Activated CD4-positive, alpha-beta memory T cell treated with anti-CD3 and anti-CD28 coated beads for 36 hours (primary cell): ENCODE measurements at regions not wholly inside any gene's neighbourhood (a gene's known extent, or its start where the extent isn't known, plus 50 kb on each side); places are given as distances from the start of the nearest gene placed in this dataset.
"Not testable (repeated sequence)": the region's sequence is repeated elsewhere in the genome, so short reads cannot be mapped to it uniquely, and the experiment has no call there.

Experiments used
- CTCF ChIA-PET: fragments of 350-600 bp; sonication (Branson Sonifier 250); formaldehyde crosslinking; loops from one replicate; lab custom pipeline; 2021; ENCODE audit warnings: antibody characterized with exemption, inconsistent platforms; lab: Charles Lee
- POLR2A ChIA-PET: fragments of 350-600 bp; sonication (Branson Sonifier 250); formaldehyde crosslinking; loops from one replicate; lab custom pipeline; 2021; ENCODE audit warnings: antibody characterized with exemption; lab: Charles Lee
- DNase-seq: peaks from one replicate; pipeline ENCODE4 v3.0.0-alpha.2; 2020
- H3K27ac Mint-ChIP-seq: one replicate; pipeline ENCODE4 v1.8.0; 2021; ENCODE audit warnings: mixed read lengths
- H3K27me3 Mint-ChIP-seq: one replicate; pipeline ENCODE4 v1.8.0; 2021; ENCODE audit warnings: mixed read lengths
- H3K36me3 Mint-ChIP-seq: one replicate; pipeline ENCODE4 v1.8.0; 2021; ENCODE audit warnings: mixed read lengths
- H3K4me1 Mint-ChIP-seq: one replicate; pipeline ENCODE4 v1.8.0; 2021; ENCODE audit warnings: low read depth, mixed read lengths
- H3K4me3 Mint-ChIP-seq: one replicate; pipeline ENCODE4 v1.8.0; 2021; ENCODE audit warnings: mild to moderate bottlenecking, mixed read lengths
- H3K9me3 Mint-ChIP-seq: one replicate; pipeline ENCODE4 v1.8.0; 2021; ENCODE audit warnings: mixed read lengths
- intact Hi-C: fragments of 100-400 bp; cut with micrococcal nuclease; formaldehyde crosslinking; loops from one replicate; pipeline ENCODE4 v1.15.1; 2023

GRCh38 chr18:8882632-8883408 is 177.5 kb downstream of the MTCL1 start:
- H3K4me1 Mint-ChIP-seq: no peaks in the 10 kb centered on the region
- H3K4me3 Mint-ChIP-seq: no peak overlapping the region
- ChIA-PET POLR2A (no interaction called here), CTCF (no interaction called here)
- H3K27me3 Mint-ChIP-seq: no peaks in the 10 kb centered on the region
- peaks cover 3% of the 10 kb centered on the region for H3K36me3 Mint-ChIP-seq
- no peak overlapping the region for H3K27ac Mint-ChIP-seq
- intact Hi-C loops: no loop called here
- no peak for DNase-seq
- peaks cover 35% of the 10 kb centered on the region for H3K9me3 Mint-ChIP-seq

DNA sequence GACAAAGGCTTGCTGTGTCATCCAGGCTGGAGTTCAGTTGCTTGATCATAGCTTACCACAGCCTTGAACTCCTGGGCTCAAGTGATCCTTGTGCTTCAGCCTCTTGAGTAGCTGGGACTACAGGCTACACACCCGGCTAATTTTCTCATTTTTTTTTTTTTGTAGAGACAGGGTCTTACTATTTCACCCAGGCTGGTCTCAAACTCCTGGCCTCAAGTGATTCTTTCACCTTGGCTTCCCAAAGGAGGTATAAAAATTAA is 178.0 kb downstream of the MTCL1 start:
- Mint-ChIP-seq H3K4me3 (no peak overlapping the region), H3K9me3 (peaks cover 39% of the 10 kb centered on the region), H3K27ac (no peak overlapping the region), H3K27me3 (no peaks in the 10 kb centered on the region), H3K36me3 (peaks cover 3% of the 10 kb centered on the region), H3K4me1 (no peaks in the 10 kb centered on the region)
- ChIA-PET CTCF (no interaction called here), POLR2A (no interaction called here)
- intact Hi-C loops: no loop called here
- DNase-seq: no peak

DNA sequence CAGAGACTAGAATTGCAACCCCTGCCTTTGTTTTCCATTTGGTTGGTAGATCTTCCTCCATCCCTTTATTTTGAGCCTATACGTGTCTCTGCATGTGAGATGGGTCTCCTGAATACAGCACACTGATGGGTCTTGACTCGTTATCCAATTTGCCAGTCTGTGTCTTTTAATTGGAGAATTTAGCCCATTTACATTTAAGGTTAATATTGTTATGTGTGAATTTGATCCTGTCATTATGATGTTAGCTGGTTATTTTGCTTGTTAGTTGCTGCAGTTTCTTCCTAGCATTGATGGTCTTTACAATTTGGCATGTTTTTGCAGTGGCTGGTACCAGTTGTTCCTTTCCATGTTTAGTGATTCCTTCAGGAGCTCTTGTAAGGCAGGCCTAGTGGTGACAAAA is 182.5 kb downstream of the MTCL1 start:
- peaks cover 35% of the 10 kb centered on the region for H3K9me3 Mint-ChIP-seq
- H3K27me3 Mint-ChIP-seq, intact Hi-C loops, CTCF ChIA-PET, H3K4me3 Mint-ChIP-seq, DNase-seq, H3K27ac Mint-ChIP-seq, POLR2A ChIA-PET, H3K36me3 Mint-ChIP-seq, H3K4me1 Mint-ChIP-seq: not testable (repeated sequence)

- intact Hi-C loops: no loop called here
- no peak for DNase-seq
- H3K9me3 Mint-ChIP-seq: peaks cover 29% of the 10 kb centered on the region
- H3K4me3 Mint-ChIP-seq: no peak overlapping the region
- POLR2A ChIA-PET: no interaction called here
- no peaks in the 10 kb centered on the region for H3K4me1 Mint-ChIP-seq
- H3K36me3 Mint-ChIP-seq: no peaks in the 10 kb centered on the region
- peaks cover 9% of the 10 kb centered on the region for H3K27me3 Mint-ChIP-seq
- CTCF ChIA-PET: no interaction called here
- H3K27ac Mint-ChIP-seq: no peak overlapping the region
Measured at GRCh38 chr18:8889489-8889888, 184.1 kb downstream of the MTCL1 start.

DNA sequence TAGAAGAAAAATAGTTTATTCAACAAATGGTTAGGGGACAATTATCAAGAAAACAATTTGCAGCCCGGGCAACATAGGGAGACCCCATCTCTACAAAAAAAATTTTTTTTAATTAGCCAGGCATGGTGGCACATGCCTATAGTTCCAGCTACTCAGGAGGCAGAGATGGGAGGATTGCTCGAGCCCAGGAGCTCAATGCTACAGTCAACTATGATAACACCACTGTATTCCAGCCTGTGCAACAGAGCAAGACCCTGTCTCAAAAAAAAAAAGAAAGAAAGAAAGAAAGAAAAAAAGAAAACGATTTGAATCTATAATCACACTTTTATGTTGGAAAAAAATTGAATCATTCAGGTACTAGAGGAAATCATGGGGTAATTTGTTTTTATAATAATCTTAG is 185.1 kb downstream of the MTCL1 start:
- H3K9me3 Mint-ChIP-seq: peaks cover 25% of the 10 kb centered on the region
- H3K27ac Mint-ChIP-seq, POLR2A ChIA-PET, H3K4me1 Mint-ChIP-seq, DNase-seq, H3K4me3 Mint-ChIP-seq, H3K36me3 Mint-ChIP-seq, intact Hi-C loops, H3K27me3 Mint-ChIP-seq, CTCF ChIA-PET: not testable (repeated sequence)

DNA sequence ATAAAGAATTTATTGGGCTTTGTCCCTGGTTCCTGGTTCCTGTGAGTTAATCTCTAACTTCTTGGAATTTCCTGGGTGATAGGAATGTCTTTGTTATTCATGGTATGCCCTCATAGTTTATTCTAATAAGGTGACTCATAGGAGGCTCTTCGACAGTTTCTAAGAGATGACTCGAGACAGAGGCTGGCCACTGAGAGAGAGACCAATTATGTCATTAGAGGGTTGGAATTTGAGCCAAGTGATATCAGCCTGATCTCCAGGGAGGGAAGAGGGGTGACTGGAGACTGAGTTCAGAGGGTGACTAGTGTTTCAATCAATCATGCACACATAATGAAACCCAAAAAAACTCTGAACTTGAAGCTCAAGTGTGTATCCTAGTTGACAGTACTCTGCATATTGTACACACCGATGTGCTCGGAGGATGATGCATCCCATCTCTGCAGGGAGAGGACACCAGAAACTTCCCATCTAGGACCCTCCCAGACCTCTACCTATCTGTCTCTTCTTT is 185.7 kb downstream of the MTCL1 start:
- ChIA-PET CTCF (no interaction called here), POLR2A (no interaction called here)
- no peak for DNase-seq
- Mint-ChIP-seq H3K36me3 (no peaks in the 10 kb centered on the region), H3K4me3 (no peak overlapping the region), H3K9me3 (peaks cover 20% of the 10 kb centered on the region), H3K27me3 (peaks cover 9% of the 10 kb centered on the region), H3K4me1 (no peaks in the 10 kb centered on the region), H3K27ac (no peak overlapping the region)
- intact Hi-C loops: no loop called here

- H3K27ac Mint-ChIP-seq: no peak overlapping the region
- H3K36me3 Mint-ChIP-seq: no peaks in the 10 kb centered on the region
- POLR2A ChIA-PET: no interaction called here
- no peak for DNase-seq
- CTCF ChIA-PET: no interaction called here
- H3K4me1 Mint-ChIP-seq: no peaks in the 10 kb centered on the region
- H3K4me3 Mint-ChIP-seq: no peak overlapping the region
- intact Hi-C loops: no loop called here
- H3K27me3 Mint-ChIP-seq: peaks cover 9% of the 10 kb centered on the region
- H3K9me3 Mint-ChIP-seq: peaks cover 6% of the 10 kb centered on the region
Measured at GRCh38 chr18:8893221-8893620, 187.9 kb downstream of the MTCL1 start.

DNA sequence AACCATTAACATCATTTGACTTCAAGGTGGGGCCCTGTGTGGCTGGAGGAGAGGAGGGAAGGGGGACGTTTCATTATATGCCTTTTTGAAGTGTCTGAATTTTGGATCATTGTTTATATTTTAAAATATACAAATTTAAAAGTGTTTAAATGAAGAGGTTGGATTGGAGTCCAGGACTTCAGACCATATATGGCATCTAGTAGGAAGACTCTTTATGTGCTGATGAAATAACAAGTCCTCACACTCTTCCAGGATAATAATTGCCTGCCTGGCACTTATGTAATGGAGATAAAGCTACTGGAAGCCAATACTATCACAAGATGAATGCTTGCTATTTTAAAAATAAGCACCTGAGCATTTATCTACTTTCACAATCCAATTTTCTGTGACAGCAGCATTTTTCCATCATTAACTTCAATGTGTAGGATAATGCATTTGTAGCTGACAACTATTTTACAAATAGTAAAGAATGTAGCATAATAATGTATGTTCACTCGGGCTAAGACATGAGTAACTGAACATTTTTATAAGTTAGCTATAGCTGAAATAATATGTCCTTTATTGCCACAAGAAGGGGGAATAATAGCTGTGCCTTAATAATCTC is 188.4 kb downstream of the MTCL1 start:
- POLR2A ChIA-PET: no interaction called here
- Mint-ChIP-seq H3K27ac (no peak overlapping the region), H3K36me3 (no peaks in the 10 kb centered on the region), H3K4me3 (no peak overlapping the region), H3K9me3 (peaks cover under 1% of the 10 kb centered on the region), H3K4me1 (no peaks in the 10 kb centered on the region), H3K27me3 (peaks cover 6% of the 10 kb centered on the region)
- intact Hi-C loops: no loop called here
- CTCF ChIA-PET: no interaction called here
- DNase-seq: no peak

GRCh38 chr18:8894823-8895222 is 189.5 kb downstream of the MTCL1 start:
- no peak for DNase-seq
- intact Hi-C loops: no loop called here
- Mint-ChIP-seq H3K9me3 (no peaks in the 10 kb centered on the region), H3K4me3 (no peak overlapping the region), H3K4me1 (no peaks in the 10 kb centered on the region), H3K36me3 (no peaks in the 10 kb centered on the region), H3K27me3 (peaks cover 15% of the 10 kb centered on the region), H3K27ac (no peak overlapping the region)
- CTCF ChIA-PET: no interaction called here
- POLR2A ChIA-PET: no interaction called here

GRCh38 chr18:8895341-8895740 is 190.0 kb downstream of the MTCL1 start:
- POLR2A ChIA-PET: no interaction called here
- CTCF ChIA-PET: no interaction called here
- intact Hi-C loops: no loop called here
- no peaks in the 10 kb centered on the region for H3K9me3 Mint-ChIP-seq
- H3K27ac Mint-ChIP-seq: no peak overlapping the region
- no peak for DNase-seq
- H3K4me1 Mint-ChIP-seq: no peaks in the 10 kb centered on the region
- H3K36me3 Mint-ChIP-seq: no peaks in the 10 kb centered on the region
- H3K4me3 Mint-ChIP-seq: no peak overlapping the region
- peaks cover 18% of the 10 kb centered on the region for H3K27me3 Mint-ChIP-seq

GRCh38 chr18:8895987-8896619 is 190.7 kb downstream of the MTCL1 start:
- Mint-ChIP-seq H3K9me3 (no peaks in the 10 kb centered on the region), H3K36me3 (no peaks in the 10 kb centered on the region), H3K4me1 (no peaks in the 10 kb centered on the region), H3K4me3 (no peak overlapping the region), H3K27me3 (peaks cover 15% of the 10 kb centered on the region), H3K27ac (no peak overlapping the region)
- ChIA-PET CTCF (interaction anchor here (0.6 kb wide), 1 partner anchor 51 kb away, joined by 4 read pairs; no protein-coding TSS in a partner anchor), POLR2A (no interaction called here)
- DNase-seq: no peak
- intact Hi-C loops: no loop called here

GRCh38 chr18:8899000-8899399 is 193.6 kb downstream of the MTCL1 start:
- CTCF ChIA-PET: no interaction called here
- Mint-ChIP-seq H3K27me3 (peaks cover 17% of the 10 kb centered on the region), H3K4me3 (no peak overlapping the region), H3K4me1 (no peaks in the 10 kb centered on the region), H3K36me3 (no peaks in the 10 kb centered on the region), H3K9me3 (no peaks in the 10 kb centered on the region), H3K27ac (no peak overlapping the region)
- intact Hi-C loops: no loop called here
- no peak for DNase-seq
- POLR2A ChIA-PET: no interaction called here

- Mint-ChIP-seq H3K27me3 (peaks cover 18% of the 10 kb centered on the region), H3K4me1 (no peaks in the 10 kb centered on the region), H3K27ac (no peak overlapping the region), H3K9me3 (peaks cover 4% of the 10 kb centered on the region), H3K4me3 (no peak overlapping the region), H3K36me3 (no peaks in the 10 kb centered on the region)
- intact Hi-C loops: no loop called here
- ChIA-PET POLR2A (no interaction called here), CTCF (no interaction called here)
- DNase-seq: no peak
Measured at GRCh38 chr18:8900552-8900951, 195.2 kb downstream of the MTCL1 start.
